Fibroblast of the aortic adventitia (primary cell): ENCODE measurements at regions not wholly inside any gene's neighbourhood (a gene's known extent, or its start where the extent isn't known, plus 50 kb on each side); places are given as distances from the start of the nearest gene placed in this dataset.

Source experiments
- DNase-seq: peaks from one replicate; pipeline ENCODE4 v3.0.0-alpha.2; 2010; ENCODE audit warnings: low read depth
- H3K4me3 ChIP-seq: 2 replicates; pipeline ENCODE4 v1.5.1; 2011; ENCODE audit warnings: low read depth, mild to moderate bottlenecking, control low read depth, low read length, moderate library complexity
- CTCF ChIP-seq: IDR thresholded peaks from 2 replicates; pipeline ENCODE4 v1.5.1; 2011; ENCODE audit warnings: mild to moderate bottlenecking, low read length, control low read depth, inconsistent platforms; ENCODE audit not compliant: insufficient read depth

DNA sequence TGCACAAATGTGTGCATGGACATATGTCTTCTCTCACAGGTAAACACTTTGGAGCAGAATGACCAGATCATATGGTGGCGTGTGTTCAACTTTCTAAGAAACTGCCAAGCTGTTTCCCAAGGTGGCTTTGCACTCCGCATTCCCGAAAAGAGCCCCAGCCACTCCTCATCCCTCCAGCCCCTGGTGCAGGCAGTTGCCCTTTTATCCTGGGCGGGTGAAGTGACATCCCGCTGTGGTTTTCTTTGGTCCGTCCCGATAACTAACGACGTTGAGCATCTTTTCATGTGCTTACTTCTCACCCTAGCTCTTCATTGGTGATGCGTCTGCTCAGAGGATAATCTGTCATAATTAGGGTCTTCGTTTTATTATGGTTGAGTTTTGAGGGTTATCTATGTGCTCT is 612.5 kb downstream of the MATN1 start:
- no peak for TF ChIP-seq CTCF
- DNase-seq, result no peak
- H3K4me3 ChIP-seq, result no peak overlapping the region

GRCh38 chr1:30109853-30110252 is 613.5 kb downstream of the MATN1 start:
- TF ChIP-seq CTCF, result no peak
- H3K4me3 ChIP-seq, result no peak overlapping the region
- peak; percentile 69 for DNase-seq

DNA sequence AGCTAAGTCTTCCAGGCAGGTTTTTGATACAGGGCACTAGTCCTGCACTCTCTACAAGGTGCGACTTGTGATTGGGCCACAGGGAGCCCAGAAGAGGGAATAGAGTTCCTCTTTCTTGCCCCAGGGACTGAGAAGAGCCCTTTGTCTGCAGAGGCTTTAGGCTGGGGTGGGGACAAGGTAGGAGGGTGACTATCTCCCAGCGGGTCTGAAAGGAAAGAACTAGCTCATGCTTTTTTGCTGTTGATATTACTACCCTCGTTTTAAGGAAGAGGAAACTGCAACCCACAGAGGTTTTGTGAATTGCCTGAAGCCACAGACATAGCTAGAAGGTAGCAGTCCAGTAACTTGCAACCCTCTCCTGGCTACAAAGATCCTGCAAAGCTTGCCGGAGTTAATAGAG is 615.2 kb downstream of the MATN1 start:
- no peak for TF ChIP-seq CTCF
- no peak for DNase-seq
- H3K4me3 ChIP-seq, result no peak overlapping the region

- DNase-seq, result peak; percentile 7
- no peak overlapping the region for H3K4me3 ChIP-seq
Measured at GRCh38 chr1:30106125-30106524, 617.3 kb downstream of the MATN1 start.

DNA sequence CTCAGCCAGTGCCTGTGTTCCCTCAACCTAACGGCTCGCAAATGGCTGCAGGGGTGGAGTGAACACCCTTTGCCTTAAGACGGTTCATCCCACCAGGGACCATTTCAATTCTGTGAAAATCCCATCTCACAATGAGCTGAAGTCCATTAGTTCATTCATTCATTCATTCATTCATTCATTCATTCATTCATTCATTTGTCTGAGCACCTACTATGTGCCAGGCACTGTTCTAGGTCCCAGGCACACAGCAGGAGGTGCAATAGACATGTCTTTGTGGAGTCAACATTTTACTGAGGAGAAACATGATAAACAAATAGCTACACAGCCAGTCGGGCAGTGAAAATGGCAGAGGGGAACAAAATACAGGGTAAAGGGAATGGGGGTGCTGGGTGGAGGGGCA is 618.8 kb downstream of the MATN1 start:
- DNase-seq, result no peak
- no peak for TF ChIP-seq CTCF
- H3K4me3 ChIP-seq, result no peak overlapping the region

More at GRCh38 chr1:30106125-30106524, 617.3 kb downstream of the MATN1 start:
- TF ChIP-seq CTCF, result peak; percentile 45

DNA sequence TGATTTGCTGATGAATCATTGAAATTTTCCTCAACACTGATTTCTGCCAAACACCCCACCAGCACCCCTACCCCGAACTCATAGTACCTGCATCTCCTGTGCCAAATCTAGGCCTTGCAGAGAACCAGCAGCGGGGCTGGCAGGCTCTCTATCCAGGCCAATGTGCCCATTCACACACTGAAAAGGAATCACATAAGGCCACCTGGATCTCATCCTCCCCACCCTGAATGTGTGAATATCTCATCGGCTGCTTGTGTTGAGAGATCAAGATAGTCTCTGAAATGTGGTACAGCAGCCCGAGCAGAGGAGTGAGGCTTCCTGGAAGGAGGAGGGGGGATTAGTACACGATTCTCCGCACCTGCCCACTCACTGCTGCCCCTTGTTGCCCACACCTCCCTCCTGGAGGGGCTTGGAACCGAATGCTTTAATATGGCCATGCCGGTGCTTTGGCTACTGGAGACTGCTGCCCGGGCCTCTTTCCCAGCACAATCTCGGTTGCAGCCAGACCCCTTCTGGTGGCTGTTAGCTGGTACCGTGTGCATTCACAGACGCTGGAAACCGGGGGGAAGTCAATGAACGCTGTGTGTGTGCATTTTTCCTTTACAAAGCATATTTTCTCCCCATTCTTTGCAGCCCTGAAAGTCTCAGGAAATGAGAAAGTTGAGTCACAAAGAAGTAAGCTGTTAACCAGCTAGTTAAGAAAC is 619.5 kb downstream of the MATN1 start:
- no peak overlapping the region for H3K4me3 ChIP-seq
- no peak for TF ChIP-seq CTCF
- DNase-seq, result no peak

GRCh38 chr1:30102605-30103004 is 620.8 kb downstream of the MATN1 start:
- no peak for TF ChIP-seq CTCF
- H3K4me3 ChIP-seq, result no peak overlapping the region
- DNase-seq, result no peak
